Breast epithelium (tissue), 3 donors: ENCODE measurements at regions not wholly inside any gene's neighbourhood (a gene's known extent, or its start where the extent isn't known, plus 50 kb on each side); places are given as distances from the start of the nearest gene placed in this dataset.

Experiments used
- POLR2A ChIP-seq: fragments of 450-650 bp; IDR thresholded peaks from one replicate; pipeline ENCODE4 v1.6.1; 2016; ENCODE audit warnings: antibody characterized with exemption, mild to moderate bottlenecking, moderate library complexity
- TF ChIP-seq, protein P1 (sequence below), 3 donors: fragments of 450-650 bp; IDR thresholded peaks; one replicate each; pipeline ENCODE4 v1.5.1; 2016 to 2017; ENCODE audit warnings: antibody characterized with exemption in 3 of 3, mild to moderate bottlenecking in 3 of 3, moderate library complexity in 3 of 3

DNA sequence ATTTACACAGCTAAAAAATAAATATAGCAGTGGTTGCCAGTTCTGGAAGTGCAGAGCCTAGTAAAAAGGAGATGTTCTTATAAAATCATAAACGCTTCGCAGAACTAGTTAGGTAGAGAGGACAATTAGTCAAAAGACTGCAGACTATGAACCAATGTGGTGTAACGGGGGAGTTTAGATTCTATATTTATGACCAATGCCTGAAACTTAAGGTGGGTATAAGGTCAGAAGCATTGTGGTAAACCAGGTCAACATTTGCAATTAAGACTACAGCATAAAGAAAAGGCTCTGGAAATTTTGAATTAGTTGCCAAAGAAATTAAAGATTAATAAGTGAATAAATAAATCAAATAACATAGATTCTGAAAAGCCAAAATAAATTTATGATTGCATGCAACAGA, 370.4 kb downstream of the PRDM9 start:
- TF ChIP-seq, protein P1, sequence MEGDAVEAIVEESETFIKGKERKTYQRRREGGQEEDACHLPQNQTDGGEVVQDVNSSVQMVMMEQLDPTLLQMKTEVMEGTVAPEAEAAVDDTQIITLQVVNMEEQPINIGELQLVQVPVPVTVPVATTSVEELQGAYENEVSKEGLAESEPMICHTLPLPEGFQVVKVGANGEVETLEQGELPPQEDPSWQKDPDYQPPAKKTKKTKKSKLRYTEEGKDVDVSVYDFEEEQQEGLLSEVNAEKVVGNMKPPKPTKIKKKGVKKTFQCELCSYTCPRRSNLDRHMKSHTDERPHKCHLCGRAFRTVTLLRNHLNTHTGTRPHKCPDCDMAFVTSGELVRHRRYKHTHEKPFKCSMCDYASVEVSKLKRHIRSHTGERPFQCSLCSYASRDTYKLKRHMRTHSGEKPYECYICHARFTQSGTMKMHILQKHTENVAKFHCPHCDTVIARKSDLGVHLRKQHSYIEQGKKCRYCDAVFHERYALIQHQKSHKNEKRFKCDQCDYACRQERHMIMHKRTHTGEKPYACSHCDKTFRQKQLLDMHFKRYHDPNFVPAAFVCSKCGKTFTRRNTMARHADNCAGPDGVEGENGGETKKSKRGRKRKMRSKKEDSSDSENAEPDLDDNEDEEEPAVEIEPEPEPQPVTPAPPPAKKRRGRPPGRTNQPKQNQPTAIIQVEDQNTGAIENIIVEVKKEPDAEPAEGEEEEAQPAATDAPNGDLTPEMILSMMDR (IDR thresholded peaks at IDR 0.05), result no peak
- TF ChIP-seq POLR2A, result no peak
